ENCODE measurements at regions not wholly inside any gene's neighbourhood (a gene's known extent, or its start where the extent isn't known, plus 50 kb on each side); places are given as distances from the start of the nearest gene placed in this dataset.

DNA sequence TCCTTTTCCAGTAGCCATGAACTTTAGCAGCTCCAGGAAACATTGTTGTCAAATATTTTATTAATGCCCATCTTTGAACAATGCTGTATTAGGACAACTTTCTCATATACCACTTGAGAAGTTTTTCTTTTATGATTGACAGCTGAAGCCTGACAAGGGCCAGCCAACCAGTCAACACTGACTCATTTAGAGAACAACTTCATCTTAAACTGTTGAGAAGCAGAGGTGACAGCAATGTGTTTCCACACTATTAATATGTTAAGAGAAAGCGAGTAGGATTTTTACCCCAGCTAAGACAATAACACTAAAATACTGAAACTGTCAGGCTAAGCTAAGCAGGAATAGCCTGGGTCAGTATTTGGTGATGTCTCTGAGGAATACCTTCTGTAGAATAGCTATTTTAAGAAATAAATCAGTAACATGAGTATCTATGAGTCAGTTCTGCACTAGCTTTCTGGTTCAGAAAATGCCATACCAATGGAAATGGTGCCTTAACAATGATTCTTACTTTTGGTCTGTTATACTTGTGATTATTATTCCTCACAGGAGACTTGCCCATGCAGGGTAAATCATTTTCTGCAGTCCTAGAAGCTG, 168.8 kb upstream of the POT1 start:
- ATAC-seq = peak; percentile 48

DNA sequence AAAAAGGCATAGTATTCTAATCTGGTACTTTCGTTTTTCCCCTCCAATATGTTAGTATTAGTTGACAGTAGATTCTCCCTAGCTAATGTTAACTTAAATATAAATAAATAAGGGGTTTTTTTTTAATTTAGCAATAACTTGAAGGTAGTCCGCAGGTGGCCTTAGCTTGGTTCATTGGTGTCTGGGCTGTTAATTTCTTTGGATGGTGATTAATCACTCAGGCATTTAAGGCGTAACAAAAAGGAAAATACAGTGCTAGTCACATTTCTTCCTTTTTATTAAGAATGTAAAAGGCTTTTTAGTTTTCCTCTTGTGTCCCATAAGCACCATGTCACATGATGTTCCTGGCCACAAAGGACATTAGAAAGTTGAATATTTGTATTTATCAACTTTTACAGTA, 161.0 kb upstream of the POT1 start:
- no peak for ATAC-seq
- no peak for TF ChIP-seq GLIS3 (CRISPR knock-in tag; IDR thresholded peaks at IDR 0.05)
- TF ChIP-seq ZNF8 (CRISPR knock-in tag; IDR thresholded peaks at IDR 0.05) = no peak
- TF ChIP-seq, protein P1, sequence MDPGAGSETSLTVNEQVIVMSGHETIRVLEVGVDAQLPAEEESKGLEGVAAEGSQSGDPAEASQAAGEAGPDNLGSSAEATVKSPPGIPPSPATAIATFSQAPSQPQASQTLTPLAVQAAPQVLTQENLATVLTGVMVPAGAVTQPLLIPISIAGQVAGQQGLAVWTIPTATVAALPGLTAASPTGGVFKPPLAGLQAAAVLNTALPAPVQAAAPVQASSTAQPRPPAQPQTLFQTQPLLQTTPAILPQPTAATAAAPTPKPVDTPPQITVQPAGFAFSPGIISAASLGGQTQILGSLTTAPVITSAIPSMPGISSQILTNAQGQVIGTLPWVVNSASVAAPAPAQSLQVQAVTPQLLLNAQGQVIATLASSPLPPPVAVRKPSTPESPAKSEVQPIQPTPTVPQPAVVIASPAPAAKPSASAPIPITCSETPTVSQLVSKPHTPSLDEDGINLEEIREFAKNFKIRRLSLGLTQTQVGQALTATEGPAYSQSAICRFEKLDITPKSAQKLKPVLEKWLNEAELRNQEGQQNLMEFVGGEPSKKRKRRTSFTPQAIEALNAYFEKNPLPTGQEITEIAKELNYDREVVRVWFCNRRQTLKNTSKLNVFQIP (CRISPR knock-in tag; IDR thresholded peaks at IDR 0.05; ENCODE audit: borderline replicate concordance, low read depth) = no peak
- TF ChIP-seq ZNF565 (CRISPR knock-in tag; conservative IDR thresholded peaks at IDR 0.05; ENCODE audit: low read depth) = no peak
- no peak for TF ChIP-seq TCF4 (CRISPR knock-in tag; IDR thresholded peaks at IDR 0.05; ENCODE audit: borderline replicate concordance)
- no peak for TF ChIP-seq ARNTL (CRISPR knock-in tag; IDR thresholded peaks at IDR 0.05; ENCODE audit: borderline replicate concordance, low read depth)
- no peak for TF ChIP-seq RARB (CRISPR knock-in tag; IDR thresholded peaks at IDR 0.05)
- TF ChIP-seq ZFP3 (CRISPR knock-in tag; IDR thresholded peaks at IDR 0.05) = no peak
- TF ChIP-seq ESRRG (CRISPR knock-in tag; IDR thresholded peaks at IDR 0.05) = no peak
- no peak for TF ChIP-seq CSDC2 (CRISPR knock-in tag; IDR thresholded peaks at IDR 0.05)
- no peak for TF ChIP-seq BACH2 (CRISPR knock-in tag; IDR thresholded peaks at IDR 0.05; ENCODE audit: borderline replicate concordance)
- TF ChIP-seq SNAI2 (CRISPR knock-in tag; IDR thresholded peaks at IDR 0.05) = no peak
- no peak for TF ChIP-seq ISL1 (CRISPR knock-in tag; IDR thresholded peaks at IDR 0.05)
- TF ChIP-seq, protein P2, sequence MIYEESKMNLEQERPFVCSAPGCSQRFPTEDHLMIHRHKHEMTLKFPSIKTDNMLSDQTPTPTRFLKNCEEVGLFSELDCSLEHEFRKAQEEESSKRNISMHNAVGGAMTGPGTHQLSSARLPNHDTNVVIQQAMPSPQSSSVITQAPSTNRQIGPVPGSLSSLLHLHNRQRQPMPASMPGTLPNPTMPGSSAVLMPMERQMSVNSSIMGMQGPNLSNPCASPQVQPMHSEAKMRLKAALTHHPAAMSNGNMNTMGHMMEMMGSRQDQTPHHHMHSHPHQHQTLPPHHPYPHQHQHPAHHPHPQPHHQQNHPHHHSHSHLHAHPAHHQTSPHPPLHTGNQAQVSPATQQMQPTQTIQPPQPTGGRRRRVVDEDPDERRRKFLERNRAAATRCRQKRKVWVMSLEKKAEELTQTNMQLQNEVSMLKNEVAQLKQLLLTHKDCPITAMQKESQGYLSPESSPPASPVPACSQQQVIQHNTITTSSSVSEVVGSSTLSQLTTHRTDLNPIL (CRISPR knock-in tag; IDR thresholded peaks at IDR 0.05; ENCODE audit: low read depth) = no peak

More for the DNA sequence above, 168.8 kb upstream of the POT1 start:
- TF ChIP-seq CSDC2 (CRISPR knock-in tag; IDR thresholded peaks at IDR 0.05) (no peak), OSR1 (CRISPR knock-in tag; IDR thresholded peaks at IDR 0.05) (no peak), ZFP3 (CRISPR knock-in tag; IDR thresholded peaks at IDR 0.05) (no peak), ESRRG (CRISPR knock-in tag; IDR thresholded peaks at IDR 0.05) (no peak), ISL1 (CRISPR knock-in tag; IDR thresholded peaks at IDR 0.05) (no peak), ZNF70 (CRISPR knock-in tag; IDR thresholded peaks at IDR 0.05) (no peak), ZNF8 (CRISPR knock-in tag; IDR thresholded peaks at IDR 0.05) (no peak), TCF4 (CRISPR knock-in tag; IDR thresholded peaks at IDR 0.05; ENCODE audit: borderline replicate concordance) (no peak), ZFP30 (CRISPR knock-in tag; IDR thresholded peaks at IDR 0.05) (no peak), ZNF565 (CRISPR knock-in tag; conservative IDR thresholded peaks at IDR 0.05; ENCODE audit: low read depth) (no peak), RARB (CRISPR knock-in tag; IDR thresholded peaks at IDR 0.05) (no peak), BACH2 (CRISPR knock-in tag; IDR thresholded peaks at IDR 0.05; ENCODE audit: borderline replicate concordance) (no peak), PPARA (CRISPR knock-in tag; IDR thresholded peaks at IDR 0.05; ENCODE audit: borderline replicate concordance) (no peak), SNAI2 (CRISPR knock-in tag; IDR thresholded peaks at IDR 0.05) (no peak), ARNTL (CRISPR knock-in tag; IDR thresholded peaks at IDR 0.05; ENCODE audit: borderline replicate concordance, low read depth) (no peak)
- TF ChIP-seq, protein P3, sequence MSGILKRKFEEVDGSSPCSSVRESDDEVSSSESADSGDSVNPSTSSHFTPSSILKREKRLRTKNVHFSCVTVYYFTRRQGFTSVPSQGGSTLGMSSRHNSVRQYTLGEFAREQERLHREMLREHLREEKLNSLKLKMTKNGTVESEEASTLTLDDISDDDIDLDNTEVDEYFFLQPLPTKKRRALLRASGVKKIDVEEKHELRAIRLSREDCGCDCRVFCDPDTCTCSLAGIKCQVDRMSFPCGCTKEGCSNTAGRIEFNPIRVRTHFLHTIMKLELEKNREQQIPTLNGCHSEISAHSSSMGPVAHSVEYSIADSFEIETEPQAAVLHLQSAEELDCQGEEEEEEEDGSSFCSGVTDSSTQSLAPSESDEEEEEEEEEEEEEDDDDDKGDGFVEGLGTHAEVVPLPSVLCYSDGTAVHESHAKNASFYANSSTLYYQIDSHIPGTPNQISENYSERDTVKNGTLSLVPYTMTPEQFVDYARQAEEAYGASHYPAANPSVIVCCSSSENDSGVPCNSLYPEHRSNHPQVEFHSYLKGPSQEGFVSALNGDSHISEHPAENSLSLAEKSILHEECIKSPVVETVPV (CRISPR knock-in tag; IDR thresholded peaks at IDR 0.05) = no peak
- TF ChIP-seq, protein P2 (CRISPR knock-in tag; IDR thresholded peaks at IDR 0.05; ENCODE audit: low read depth) = no peak
- TF ChIP-seq, protein P4, sequence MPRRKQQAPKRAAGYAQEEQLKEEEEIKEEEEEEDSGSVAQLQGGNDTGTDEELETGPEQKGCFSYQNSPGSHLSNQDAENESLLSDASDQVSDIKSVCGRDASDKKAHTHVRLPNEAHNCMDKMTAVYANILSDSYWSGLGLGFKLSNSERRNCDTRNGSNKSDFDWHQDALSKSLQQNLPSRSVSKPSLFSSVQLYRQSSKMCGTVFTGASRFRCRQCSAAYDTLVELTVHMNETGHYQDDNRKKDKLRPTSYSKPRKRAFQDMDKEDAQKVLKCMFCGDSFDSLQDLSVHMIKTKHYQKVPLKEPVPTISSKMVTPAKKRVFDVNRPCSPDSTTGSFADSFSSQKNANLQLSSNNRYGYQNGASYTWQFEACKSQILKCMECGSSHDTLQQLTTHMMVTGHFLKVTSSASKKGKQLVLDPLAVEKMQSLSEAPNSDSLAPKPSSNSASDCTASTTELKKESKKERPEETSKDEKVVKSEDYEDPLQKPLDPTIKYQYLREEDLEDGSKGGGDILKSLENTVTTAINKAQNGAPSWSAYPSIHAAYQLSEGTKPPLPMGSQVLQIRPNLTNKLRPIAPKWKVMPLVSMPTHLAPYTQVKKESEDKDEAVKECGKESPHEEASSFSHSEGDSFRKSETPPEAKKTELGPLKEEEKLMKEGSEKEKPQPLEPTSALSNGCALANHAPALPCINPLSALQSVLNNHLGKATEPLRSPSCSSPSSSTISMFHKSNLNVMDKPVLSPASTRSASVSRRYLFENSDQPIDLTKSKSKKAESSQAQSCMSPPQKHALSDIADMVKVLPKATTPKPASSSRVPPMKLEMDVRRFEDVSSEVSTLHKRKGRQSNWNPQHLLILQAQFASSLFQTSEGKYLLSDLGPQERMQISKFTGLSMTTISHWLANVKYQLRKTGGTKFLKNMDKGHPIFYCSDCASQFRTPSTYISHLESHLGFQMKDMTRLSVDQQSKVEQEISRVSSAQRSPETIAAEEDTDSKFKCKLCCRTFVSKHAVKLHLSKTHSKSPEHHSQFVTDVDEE (CRISPR knock-in tag; IDR thresholded peaks at IDR 0.05) = no peak
- TF ChIP-seq, protein P1 (CRISPR knock-in tag; IDR thresholded peaks at IDR 0.05; ENCODE audit: borderline replicate concordance, low read depth) = no peak
